Stimulated activated naive CD4-positive, alpha-beta T cell (primary cell): ENCODE measurements at regions not wholly inside any gene's neighbourhood (a gene's known extent, or its start where the extent isn't known, plus 50 kb on each side); places are given as distances from the start of the nearest gene placed in this dataset.
"Not testable (repeated sequence)": the region's sequence is repeated elsewhere in the genome, so short reads cannot be mapped to it uniquely, and the experiment has no call there.

Experiments
- DNase-seq, 6 experiments: peaks; one replicate each; lab custom pipeline; 2025; lab: John Stamatoyannopoulos, UW

- DNase-seq = no peak
These were observed 1171.8 kb downstream of the DIAPH3 start for GRCh38 chr13:58991826-58992477.

GRCh38 chr13:58992478-58993042 is 1171.2 kb downstream of the DIAPH3 start:
- no peak for DNase-seq

DNA sequence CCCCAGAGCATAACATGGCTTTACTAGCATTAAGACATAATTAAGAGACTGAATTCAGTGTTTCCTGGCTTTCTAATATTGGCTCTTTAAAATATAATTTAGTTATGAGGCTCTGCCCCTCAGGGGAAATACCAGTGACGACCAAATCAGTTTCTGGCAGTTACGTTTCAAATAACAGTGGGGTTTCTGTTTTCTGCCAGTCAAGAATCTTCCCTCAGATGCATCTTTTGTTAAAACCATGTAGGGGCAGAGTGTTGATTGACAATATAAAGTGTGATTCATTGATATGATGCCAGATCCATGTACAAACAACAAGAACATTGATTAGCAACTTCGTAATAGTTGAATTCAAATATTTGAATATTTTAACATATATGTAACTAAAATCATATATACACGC is 1169.7 kb downstream of the DIAPH3 start:
- no peak for DNase-seq

DNA sequence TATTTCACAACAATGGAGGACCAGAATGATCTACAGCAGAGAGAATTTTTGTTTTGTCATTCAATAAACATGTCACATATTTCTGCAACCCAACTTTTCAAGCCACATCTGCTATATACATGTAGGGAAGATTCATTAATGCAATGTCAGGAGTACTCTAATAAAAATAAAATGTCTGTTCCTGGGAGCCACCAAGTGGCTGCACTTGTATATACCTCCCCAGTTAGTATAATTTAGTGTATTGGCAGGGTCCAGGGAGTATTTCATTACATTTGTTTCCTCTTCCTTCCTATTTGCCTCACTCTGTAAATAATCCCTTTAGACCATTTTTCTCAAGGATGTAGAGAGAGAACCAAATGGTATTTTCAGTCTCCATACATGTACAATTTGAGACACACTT is 1169.0 kb downstream of the DIAPH3 start:
- no peak for DNase-seq

GRCh38 chr13:58998716-58999115 is 1165.0 kb downstream of the DIAPH3 start:
- DNase-seq = no peak

GRCh38 chr13:58999851-59000250 is 1163.9 kb downstream of the DIAPH3 start:
- no peak for DNase-seq

DNA sequence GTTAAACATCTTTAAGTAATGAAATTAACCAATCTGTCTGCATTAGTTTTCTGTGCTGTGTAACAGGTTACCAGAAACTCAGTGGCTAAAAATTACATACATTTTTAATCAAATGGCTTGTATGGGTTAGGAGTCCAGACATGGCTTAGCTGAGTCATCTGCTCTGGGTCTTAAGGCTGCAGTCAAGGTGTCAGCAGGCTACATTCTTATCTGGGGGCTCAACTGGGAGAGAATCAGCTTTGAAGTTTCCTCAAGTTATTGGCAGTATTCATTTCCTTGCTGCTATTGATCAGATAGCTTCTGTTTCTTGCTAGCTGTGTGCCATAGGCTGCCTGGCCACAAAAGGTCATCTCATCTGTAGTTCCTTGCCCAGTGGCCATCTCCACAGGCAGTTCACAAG is 1163.0 kb downstream of the DIAPH3 start:
- DNase-seq = no peak

DNA sequence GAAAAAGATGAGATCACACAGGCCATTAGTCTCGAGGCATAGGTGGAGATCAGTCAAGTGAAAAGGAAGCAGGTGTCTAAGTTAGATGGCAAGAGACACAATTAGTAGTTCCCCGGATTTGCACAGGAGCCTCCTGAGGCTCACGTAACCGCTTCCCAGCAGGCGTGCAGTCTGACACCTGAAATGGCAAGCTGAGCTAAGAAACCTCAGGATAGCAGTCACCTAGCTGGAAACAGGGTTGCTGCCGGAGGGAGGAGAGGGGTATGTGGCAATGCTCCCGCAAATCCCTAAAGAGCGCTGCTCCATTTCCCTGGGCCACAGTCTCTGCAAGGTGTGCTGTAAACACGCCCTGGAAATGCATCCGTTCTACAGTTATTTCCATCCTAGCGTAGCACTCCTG is 1151.0 kb downstream of the DIAPH3 start:
- no peak for DNase-seq

DNA sequence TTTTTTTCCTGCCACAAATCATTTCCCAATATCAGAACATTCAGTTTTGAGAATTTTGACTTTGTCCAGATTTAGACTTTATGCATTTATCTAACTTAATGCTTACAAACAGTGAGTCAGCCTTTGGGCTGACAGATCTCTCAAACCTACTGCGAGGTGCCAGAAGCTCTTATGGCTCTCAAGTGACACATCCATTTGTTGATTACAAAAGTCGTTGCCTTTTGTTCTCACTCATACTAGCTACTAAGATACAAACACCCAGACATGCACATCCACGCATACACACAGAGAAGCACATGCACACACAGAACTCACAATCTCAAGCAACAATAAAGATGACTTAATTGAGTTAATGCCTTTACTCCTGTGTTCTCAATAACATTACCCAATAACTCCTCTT is 1147.5 kb downstream of the DIAPH3 start:
- no peak for DNase-seq

GRCh38 chr13:59024434-59024833 is 1139.3 kb downstream of the DIAPH3 start:
- DNase-seq = no peak

GRCh38 chr13:59034198-59034597 is 1129.5 kb downstream of the DIAPH3 start:
- DNase-seq = no peak

GRCh38 chr13:59038824-59039223 is 1124.9 kb downstream of the DIAPH3 start:
- DNase-seq = no peak

DNA sequence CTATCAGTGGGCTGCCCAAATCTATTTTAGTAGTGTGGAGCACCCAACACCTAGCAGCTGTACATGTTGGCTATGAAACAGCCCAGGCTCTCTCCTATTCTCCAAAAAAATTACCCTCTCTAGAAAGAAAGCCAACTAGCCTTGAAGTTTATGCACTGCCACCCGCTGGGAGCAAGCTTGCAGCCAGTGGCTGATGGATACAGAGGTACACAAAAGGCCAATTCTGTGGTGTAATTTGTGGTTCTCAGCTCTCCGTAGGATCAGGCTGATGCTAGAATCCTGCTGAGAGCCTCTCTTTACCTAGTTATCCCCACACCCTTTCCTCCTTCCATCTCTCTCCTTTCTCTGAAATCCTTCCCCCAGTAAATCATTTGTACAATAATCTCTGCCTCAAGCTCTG is 1120.7 kb downstream of the DIAPH3 start:
- DNase-seq = no peak

DNA sequence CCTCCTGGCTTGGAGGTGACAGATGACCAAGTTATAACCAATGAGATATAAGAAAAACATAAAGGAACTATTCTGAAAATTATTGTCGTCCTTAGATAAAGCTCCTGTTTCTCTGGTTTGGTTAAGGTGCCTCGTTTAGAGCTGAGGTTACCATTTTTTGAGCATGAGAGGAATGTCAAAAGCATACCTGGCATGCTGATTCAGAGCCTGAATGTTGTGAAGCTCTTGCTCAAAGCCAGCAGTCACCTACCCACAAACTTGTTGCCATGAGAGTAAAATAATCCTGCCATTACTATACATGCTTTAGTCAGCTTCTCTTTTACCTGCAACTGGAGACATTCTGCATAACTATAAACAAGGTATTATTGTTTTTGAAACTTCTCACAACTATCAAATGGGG is 1116.2 kb downstream of the DIAPH3 start:
- DNase-seq = no peak

GRCh38 chr13:59061621-59062020 is 1102.1 kb downstream of the DIAPH3 start:
- no peak for DNase-seq

DNA sequence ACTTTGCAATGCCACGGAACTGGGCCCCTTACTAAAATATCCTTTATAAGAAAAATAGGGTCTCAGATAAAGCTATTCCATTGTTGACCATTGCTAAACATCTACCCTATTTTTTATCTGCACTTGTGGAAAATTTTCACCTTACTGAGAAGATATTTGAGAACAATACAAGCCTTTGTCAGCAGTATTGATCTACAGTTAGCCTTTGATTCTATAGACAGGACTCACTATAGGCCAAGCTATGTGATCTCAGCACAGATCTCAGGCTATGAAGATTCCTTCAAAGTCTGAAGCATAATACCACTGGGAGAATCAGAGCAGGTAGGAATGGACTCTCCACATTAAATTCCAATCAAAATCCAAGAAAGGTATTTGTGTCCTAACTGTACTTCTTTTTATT is 1099.7 kb downstream of the DIAPH3 start:
- DNase-seq = no peak

- DNase-seq = not testable (repeated sequence)
These were observed 1087.3 kb downstream of the DIAPH3 start for GRCh38 chr13:59076386-59076785.

GRCh38 chr13:59086147-59086546 is 1077.6 kb downstream of the DIAPH3 start:
- no peak for DNase-seq

- no peak for DNase-seq
These were observed 1075.0 kb downstream of the DIAPH3 start for GRCh38 chr13:59088716-59089115.

GRCh38 chr13:59094181-59094580 is 1069.5 kb downstream of the DIAPH3 start:
- no peak for DNase-seq

DNA sequence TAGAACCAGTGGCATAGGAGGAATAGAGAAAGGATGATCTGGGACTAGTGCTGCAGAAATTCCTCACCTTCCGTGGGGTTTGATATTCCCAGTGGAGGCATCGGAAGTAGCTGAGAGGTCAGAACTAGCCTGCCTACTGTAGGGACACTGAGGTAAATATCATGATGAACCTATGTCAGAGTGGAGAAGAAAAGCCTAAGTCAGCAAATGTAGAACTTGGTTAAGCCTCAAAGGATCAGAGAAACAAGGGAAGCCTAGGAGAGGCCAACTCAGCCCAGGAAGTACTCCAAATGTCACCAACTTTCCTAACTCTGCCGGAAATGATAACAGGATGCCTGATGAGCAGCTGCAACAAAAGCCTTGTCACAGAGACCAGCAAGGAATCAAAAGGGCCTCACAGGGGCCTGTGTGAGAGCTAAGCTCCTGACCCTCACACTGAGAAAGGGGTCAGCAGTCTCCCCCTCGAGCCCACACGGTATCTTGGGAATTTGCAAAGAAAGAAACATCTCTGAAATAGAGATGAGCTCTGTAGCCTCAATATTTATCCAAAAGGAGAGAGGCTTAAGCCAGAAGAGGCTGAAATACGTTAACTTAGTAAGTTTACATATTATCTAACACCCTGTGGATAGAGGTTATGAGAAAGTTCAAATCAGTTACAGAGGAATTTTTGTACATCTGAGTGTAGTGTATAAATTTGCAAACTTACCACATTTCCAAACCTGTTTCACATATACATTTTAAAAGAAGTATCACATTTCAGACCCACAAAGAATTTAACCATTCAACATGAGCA is 1064.3 kb downstream of the DIAPH3 start:
- DNase-seq = no peak

DNA sequence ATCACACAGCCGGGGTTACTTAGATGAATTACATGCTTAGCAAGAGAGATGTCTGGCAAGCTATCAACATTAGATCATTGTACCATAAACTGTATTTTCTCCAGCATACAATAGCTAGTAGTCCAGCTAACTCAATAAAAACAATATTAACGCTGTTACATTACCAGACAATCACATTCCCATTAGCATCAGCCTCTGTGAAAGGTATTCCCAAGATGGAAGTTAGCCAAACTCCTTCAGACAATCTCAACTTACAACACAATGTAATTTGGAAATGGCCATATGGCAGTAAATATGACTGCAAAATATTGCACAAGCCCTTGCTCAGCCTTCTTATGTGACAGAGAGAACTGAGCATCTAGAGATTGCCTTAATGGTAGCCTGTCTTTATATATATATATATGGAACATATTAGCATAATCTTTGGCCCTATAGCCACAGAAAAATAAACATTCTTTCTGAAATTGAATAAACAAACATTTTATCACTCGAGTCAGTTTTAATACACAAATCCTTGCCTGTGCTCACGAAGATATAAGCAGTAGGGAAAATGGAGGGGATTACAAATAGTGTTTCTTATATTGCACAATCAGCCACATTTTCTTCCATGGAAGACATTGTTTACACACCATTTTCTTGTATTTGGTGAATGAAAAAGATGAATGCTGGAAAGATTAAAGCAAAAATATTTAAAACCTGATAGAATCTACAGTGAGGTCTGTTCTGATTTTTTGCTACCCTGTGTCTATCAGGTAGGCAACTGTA is 1060.5 kb downstream of the DIAPH3 start:
- DNase-seq = no peak

DNA sequence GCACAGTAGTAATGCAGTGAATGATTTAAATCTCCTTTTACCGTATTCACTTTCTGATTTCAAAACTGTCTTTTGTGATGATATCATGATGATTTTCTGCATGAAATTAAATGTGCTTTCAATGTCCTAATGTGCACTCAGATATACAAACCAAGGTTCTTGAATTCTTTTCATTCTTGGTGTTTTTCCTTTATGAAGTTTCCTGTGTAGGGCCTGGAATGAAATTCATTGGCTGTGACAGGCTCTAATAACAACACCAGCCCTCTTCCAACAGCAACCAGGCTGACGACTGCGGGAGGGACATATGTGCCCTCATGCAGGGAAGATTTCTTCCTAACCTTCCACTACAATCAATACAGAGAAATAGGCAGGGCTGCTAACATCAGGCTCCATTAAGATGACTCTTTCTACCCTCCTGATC is 1052.0 kb downstream of the DIAPH3 start:
- DNase-seq = no peak
